ENCODE measurements at regions not wholly inside any gene's neighbourhood (a gene's known extent, or its start where the extent isn't known, plus 50 kb on each side); places are given as distances from the start of the nearest gene placed in this dataset.

DNA sequence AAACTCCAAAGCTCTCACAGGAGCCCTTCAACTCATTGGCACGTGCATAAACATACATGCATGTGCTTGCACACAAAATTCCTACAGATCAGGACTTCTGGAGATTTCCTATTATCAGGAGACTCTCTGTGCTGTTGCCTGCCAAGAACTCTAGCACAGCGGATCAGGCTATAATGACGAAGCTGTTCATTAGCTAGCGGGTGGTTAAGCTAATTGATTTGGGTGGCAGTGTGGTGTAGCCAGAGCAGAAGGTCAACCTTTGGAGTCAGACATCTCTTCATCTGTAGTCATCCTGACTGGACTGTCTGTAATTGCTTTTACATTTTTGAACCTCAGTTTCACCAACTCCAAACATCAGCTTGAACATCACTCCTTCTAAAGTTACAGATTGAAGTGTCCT, 69.0 kb downstream of the KIF2B start:
- no peak for DNase-seq (ENCODE audit: low spot score)

DNA sequence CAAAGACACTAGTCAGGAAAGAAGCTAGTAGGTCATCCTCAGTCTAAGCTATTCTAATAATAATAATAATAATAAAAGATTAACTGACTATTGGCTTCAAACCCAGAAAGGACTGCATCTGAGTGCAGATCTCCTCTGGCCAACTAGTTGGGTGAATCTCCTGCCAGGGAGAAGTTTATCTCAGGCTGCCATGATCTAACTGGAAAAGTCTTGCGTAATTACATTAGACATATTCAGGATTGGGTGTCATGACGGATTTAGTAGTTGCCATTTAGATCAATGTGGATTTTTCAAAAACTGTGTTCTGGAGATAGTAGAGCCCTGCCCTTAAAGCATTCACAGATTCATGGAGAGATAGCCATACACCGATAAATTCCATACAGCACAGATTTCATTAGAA, 69.5 kb downstream of the KIF2B start:
- no peak for DNase-seq (ENCODE audit: low spot score)

GRCh38 chr17:53894591-53894990, 71.9 kb downstream of the KIF2B start:
- no peak for DNase-seq (ENCODE audit: low spot score)

DNA sequence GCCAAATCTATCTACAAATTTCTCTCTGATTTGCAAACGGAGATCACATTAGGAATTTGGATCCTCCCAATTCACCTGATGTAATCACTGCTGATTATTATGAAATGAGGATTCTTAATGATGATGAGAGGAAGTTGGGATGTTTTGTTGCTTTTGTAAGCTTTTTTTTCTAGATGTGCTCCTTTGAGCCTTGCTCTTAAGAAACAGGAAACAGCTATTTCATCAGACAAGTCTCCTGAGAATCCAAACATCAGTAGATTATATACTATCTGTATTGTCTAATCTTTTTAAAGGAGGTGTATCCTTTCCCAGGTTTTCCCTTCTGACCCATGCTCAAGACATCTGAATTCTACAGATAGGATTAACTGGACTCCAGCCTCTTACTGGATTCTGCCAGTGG, 73.3 kb downstream of the KIF2B start:
- DNase-seq (ENCODE audit: low spot score), result no peak

DNA sequence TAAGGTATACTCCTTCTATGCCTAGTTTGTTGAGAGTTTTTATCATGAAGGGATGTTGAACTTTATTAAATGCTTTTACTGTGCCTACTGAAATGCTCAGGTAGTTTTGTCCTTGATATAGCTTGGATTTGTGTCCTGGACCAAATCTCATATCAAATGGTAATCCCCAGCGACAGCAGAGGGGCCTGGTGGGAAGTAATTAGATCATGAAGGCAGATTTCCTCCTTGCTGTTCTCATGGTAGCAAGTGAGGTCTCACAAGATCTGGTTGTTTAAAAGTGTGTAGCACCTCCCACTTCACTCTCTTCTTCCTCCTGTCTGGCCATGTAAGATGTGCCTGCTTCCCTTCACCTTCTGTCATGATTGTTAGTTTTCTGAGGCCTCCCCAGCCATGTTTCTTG, 78.2 kb downstream of the KIF2B start:
- DNase-seq (ENCODE audit: low spot score), result no peak

GRCh38 chr17:53907435-53907834, 84.7 kb downstream of the KIF2B start:
- DNase-seq (ENCODE audit: low spot score), result no peak

DNA sequence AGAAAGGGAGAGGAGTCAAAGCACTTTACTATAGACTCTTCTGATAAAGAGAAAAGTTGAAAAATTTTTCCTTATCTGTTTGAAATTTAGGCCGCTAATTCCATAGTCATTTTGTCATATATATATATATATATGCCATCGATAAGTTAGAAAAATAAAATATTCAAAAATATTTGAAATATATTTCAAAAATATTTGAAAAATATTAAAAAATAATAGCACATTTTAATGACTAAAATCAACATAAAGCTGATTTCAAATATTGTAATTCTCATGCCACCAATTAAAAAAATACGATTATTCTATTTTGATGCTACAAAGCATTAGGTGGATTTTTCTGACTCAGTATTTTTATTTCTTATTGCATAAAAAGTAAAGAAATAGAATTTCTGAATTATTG, 87.1 kb downstream of the KIF2B start:
- DNase-seq (ENCODE audit: low spot score), result no peak

DNA sequence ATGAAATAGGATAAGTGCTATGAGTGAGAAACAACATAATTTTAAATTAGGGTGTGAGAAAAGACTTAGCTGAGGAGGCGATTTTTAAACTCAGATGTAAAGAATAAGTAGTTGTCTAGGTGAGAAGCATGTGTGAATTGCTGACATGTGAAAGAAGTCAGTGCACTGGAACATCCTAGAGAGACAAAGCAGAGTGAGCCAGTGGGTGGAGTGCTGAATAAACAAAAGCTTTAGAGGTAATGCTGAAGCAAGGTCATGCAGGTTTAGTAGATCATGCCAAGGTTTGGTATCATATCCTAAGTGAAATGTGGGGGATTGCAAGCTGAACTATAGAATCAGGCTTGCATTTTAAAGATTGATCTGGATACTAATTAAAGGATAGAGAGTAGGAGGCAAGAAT, 89.4 kb downstream of the KIF2B start:
- DNase-seq (ENCODE audit: low spot score), result no peak

- no peak for DNase-seq (ENCODE audit: low spot score)
Observed at GRCh38 chr17:53919356-53919755, 96.6 kb downstream of the KIF2B start.

DNA sequence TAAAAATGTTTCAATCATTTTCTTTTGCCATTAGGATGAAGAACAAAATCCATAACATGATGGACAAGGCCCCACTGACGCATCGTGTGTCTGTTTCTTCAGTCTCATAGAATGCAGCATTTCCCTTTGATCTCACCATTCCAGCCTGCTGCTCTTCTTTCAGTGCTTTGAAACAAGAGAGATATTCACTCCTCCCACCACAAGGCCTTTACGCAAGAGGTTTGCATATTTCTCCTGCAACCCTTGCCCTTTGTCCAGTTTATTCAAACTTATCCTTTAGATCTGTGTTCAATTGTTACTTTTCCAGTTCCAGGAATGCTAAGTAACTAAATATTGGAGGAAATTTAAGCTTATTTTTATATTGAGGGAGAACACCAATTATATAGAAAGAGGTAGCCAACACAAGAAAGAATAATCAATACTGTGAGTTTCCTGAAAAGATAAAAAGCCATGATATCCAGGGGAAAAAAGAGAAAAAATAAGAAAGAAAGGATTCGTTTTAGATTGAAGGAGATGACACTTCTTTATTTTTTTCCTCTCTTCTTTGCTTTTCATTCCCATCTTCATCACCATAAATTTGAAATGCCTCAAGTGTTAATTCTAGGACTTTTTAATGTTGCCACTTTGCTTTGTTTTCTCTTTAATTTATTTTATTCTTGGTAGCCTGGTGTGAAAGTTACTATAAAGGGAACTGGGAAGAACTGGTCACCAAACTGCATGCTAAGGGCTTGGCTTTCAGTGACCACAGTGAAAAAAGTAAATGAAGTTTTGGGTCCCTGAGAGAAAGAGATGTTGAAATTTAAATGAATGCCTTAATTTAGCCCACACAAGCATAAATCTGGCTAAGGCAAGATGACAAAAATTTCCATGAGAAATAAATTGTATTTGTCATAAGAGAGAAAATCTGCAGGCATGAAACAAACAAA, 102.1 kb downstream of the KIF2B start:
- peak; percentile 1 for DNase-seq (ENCODE audit: low spot score)

GRCh38 chr17:53932386-53932785, 109.7 kb downstream of the KIF2B start:
- DNase-seq (ENCODE audit: low spot score), result no peak

- DNase-seq (ENCODE audit: low spot score), result no peak
Observed at GRCh38 chr17:53934931-53935330, 112.2 kb downstream of the KIF2B start.

DNA sequence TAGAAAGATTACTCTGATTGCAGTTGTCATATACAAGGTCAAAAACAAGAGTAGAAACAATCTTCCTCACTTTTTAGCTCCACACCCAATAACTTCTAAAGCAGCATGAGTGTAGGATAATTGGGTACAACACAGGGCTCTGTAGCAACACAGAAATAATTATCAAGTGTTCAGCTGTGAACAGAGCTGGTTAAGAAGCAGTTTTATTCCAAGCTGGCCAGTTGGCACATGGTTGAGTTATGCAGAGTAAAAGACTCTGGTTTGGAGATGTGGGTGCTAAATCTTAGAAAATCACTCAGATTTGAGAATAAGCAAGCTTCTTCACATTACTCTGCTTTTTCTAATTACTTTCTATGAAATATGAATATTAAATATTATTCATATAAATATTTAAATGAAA, 118.5 kb downstream of the KIF2B start:
- no peak for DNase-seq (ENCODE audit: low spot score)

- DNase-seq (ENCODE audit: low spot score), result no peak
Observed at GRCh38 chr17:53942436-53942835, 119.7 kb downstream of the KIF2B start.

GRCh38 chr17:53942898-53943297, 120.2 kb downstream of the KIF2B start:
- no peak for DNase-seq (ENCODE audit: low spot score)

- DNase-seq (ENCODE audit: low spot score), result no peak
Observed at GRCh38 chr17:53948323-53948722, 125.6 kb downstream of the KIF2B start.

- DNase-seq (ENCODE audit: low spot score), result no peak
Observed at GRCh38 chr17:53949473-53950090, 126.9 kb downstream of the KIF2B start.

- no peak for DNase-seq (ENCODE audit: low spot score)
Observed at GRCh38 chr17:53950207-53950857, 127.6 kb downstream of the KIF2B start.

DNA sequence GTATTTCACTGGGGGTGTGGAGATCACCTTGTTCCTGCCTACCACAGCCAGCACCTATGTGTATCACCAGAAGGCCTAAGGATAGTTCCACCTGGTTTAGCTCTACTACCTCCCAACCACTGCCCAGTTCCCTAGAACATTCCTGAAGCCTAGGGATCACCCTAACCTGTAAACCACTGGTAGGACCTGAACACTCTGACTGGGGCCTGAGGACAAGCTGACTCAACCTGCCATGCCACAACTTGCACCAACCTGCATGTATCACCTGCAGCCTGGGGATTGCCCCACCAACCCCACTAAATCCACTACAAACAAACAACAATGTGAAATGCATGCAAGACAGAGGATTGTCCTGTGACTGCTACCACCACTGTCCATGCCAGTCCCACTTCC, 128.1 kb downstream of the KIF2B start:
- DNase-seq (ENCODE audit: low spot score), result no peak

GRCh38 chr17:53971361-53971760, 148.6 kb downstream of the KIF2B start:
- no peak for DNase-seq (ENCODE audit: low spot score)

DNA sequence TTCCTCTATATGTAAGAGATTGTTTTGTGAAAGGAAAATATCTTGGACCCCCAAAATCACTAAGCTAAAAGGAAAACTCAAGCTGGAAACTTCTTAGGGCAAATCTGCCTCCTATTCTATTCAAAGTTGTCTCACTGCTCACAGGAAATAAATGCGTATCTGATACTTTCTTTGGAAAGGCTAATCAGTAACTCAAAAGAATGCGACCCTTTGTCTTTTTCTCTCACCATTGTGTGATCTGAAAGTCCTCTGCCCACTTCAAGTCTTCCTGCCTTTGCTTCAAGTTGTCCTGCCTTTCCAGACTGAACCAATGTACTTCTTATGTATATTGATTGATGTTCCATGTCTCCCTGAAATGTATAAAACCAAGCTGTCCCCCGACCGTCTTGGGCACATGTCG, 157.3 kb downstream of the KIF2B start:
- DNase-seq (ENCODE audit: low spot score), result no peak

GRCh38 chr17:53996131-53996530, 173.4 kb downstream of the KIF2B start:
- DNase-seq (ENCODE audit: low spot score), result no peak

DNA sequence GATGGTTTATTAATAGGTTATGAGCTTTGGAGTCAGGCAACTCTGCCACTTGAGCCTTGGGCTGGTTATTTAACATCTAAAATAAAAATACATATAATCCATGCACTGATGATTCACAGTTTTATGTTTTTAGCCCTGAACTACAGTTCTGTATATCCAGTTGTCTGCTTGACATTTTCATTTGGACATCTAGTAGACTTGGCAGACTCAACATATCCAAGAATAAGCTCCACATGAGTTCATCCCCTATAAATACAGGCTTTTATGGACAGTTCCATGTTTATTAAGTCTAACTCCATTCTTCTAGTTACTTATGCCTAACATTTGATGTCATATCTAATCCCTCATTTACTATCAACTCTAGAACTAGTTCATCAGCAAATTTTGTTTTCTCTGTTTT, 174.2 kb downstream of the KIF2B start:
- DNase-seq (ENCODE audit: low spot score), result no peak
